Hematopoietic multipotent progenitor cell (in vitro differentiated cells): ENCODE measurements at regions not wholly inside any gene's neighbourhood (a gene's known extent, or its start where the extent isn't known, plus 50 kb on each side); places are given as distances from the start of the nearest gene placed in this dataset.
A peak's percentile ranks its signal among the peaks of the same experiment; 100 is the strongest.
"Not testable (repeated sequence)": the region's sequence is repeated elsewhere in the genome, so short reads cannot be mapped to it uniquely, and the experiment has no call there.

ENCODE experiments used
- DNase-seq, 3 donors: peaks; one replicate each; pipeline ENCODE4 v3.0.0-alpha.2; 2011 to 2015; ENCODE audit warnings: low read depth in 2 of 3, low spot score in 2 of 3

DNA sequence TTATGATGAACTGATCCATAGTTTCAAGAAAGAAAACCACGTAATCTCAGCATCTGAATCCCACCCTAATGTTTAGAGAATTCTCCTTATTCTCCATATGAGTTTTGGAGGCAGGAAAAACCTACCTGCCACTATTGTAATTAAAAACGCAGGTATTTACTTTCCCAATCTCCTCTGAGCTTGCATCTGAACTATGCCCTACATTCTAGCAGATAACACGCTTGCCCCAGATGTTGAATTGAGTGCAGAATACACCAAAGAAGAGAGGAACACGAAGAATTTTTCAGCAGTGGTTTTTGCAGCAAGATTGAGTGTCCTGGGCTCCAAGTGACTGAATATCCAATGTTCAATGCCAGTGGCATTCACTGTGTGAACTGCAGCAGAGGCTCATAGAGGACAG, 182.4 kb downstream of the COX18 start:
- DNase-seq = no peak

GRCh38 chr4:72886602-72887001, 182.9 kb downstream of the COX18 start:
- DNase-seq = peak in 2 of 3 donors; percentile 0 to 4

GRCh38 chr4:72884225-72884624, 185.3 kb downstream of the COX18 start:
- not testable (repeated sequence) for DNase-seq

DNA sequence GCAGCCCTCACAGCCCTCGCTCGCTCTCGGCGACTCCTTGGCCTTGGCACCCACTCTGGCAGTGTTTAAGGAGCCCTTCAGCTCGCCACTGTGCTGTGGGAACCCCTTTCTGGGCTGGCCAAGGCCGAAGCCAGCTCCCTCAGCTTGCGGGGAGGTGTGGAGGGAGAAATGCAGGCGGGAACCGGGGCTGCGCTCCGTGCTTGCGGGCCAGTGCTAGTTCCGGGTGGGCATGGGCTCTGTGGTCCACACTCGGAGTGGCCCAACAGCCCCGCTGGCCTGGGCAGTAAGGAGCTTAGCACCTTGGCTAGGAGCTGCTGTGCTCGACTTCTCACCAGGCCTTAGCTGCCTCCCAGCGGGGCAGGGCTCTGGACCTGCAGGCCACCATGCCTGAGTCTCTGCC, 192.6 kb downstream of the COX18 start:
- no peak for DNase-seq

- DNase-seq = no peak
These were observed 194.0 kb downstream of the COX18 start for GRCh38 chr4:72875545-72875944.

DNA sequence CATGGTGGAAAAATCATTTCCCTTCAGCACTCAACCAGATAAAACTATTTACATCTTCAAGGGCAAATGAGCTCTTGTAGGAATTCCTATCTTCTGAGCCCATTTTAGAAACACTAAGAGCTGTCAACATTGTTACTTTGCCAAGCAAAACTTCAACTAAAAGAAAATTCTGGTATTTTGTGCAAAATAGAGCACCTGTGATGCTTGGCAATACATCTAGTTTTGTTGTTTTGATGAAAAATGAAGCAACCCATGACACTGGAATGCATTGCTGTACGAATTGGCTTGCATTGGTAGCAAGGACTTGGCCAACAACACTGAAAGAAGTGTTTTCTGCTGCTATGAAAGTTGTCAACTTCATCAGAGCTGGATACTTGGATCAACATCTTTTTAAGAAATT, 194.4 kb downstream of the COX18 start:
- DNase-seq = no peak

- DNase-seq = no peak
These were observed 204.6 kb downstream of the COX18 start for GRCh38 chr4:72864898-72865297.

DNA sequence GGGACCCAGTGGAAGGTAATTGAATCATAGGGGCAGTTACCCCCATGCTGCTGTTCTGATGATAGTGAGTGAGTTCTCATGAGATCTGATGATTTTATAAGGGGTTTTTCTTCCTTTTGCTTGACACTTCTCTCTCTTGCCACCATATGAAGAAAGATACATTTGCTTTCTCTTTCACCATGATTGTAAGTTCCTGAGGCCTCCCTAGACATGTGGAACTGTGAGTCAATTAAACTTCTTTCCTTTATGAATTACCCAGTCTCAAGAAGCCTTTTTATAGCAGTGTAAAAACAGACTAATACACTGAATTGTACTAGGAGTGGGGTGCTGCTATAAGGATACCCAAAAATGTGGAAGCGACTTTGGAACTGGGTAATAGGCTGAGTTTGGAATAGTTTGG, 205.2 kb downstream of the COX18 start:
- DNase-seq = not testable (repeated sequence)

DNA sequence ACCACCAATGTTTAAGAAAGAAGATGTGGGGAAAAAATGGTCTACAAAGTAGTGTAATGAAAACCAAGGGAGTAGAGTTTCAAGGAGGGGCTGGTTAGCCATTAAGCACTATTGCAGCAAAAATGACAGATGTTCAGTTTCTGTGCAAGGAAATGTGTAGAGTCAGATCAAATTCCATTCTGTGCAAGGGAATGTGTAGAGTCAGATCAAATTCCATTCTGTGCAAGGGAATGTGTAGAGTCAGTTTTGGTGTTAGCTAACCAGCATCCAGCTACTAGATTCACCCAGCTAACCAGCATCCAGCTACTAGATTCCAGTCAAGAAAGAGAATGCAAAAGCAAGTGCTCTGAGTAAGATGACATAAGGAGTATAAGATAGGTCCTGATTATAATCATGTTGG, 208.8 kb downstream of the COX18 start:
- no peak for DNase-seq

DNA sequence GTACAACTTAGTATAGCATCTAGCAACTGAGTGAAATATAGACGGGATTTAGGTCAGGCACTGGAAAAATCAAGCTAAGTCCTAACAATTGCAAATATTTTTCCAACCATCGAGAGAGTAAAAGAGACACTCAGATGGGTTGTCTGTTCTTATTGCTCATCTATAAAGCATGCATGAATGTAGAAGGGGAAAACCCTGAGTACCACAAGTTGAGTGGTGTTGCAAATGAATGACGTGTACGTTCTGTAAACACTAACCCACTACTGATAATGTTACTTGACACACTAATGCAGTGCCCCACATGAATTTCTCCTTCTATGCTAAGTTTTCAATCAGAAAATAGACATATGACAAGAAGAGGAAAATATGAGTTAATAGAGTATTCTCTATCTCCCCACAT, 211.2 kb downstream of the COX18 start:
- DNase-seq = no peak

- DNase-seq = no peak
These were observed 211.7 kb downstream of the COX18 start for GRCh38 chr4:72857787-72858186.

DNA sequence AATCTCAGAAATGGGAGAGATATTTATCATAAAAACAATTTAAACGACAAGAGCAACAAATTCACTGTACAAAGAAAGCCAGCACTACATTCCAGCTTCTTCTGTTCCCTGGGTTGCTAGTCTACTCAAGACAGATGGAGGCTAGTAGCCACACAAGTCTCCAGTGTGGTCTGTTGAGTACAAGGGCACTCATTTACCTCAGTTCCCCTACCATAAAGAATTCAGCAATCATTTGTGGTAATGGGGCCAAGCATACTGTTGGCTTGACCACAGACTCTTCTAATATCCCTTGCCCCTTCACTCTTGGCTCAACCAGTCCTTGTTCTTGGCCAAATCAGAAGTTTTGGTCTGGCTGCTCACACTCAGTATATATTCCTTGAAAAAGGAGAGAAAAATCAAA, 212.3 kb downstream of the COX18 start:
- DNase-seq = no peak

DNA sequence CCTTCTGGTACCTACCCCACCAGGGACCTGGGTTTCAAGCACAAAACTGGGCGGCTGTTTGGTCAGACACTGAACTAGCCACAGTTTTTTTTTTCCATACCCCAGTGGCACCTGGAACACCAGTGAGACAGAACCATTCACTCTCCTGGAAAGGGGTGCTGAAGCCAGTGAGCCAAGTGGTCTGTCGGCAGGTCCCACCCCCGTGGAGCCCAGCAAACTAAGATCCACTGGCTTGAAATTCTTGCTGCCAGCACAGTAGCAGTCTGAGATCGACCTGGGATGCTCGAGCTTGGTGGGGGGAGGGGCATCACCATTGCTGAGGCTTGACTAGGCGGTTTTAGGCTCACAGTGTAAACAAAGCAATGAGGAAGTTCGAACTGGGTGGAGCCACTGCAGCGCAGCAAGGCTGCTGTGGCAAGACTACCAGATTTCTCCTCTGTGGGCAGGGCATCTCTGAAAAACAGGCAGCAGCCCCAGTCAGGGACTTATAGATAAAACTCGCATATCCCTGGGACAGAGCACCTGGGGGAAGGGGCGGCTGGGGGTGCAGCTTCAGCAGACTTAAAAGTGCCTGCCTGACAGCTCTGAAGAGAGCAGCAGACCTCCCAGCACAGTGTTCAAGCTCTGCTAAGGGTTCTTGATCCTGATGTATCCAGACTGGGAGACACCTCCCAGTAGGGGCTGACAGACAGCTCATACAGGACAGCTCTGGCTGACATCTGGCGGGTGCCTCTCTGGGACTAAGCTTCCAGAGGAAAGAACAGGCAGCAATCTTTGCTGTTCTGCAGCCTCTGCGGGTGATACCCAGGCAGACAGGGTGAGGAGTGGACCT, 223.0 kb downstream of the COX18 start:
- peak in 1 of 3 donors; percentile 0 for DNase-seq

- no peak for DNase-seq
These were observed 226.1 kb downstream of the COX18 start for GRCh38 chr4:72843466-72843865.

DNA sequence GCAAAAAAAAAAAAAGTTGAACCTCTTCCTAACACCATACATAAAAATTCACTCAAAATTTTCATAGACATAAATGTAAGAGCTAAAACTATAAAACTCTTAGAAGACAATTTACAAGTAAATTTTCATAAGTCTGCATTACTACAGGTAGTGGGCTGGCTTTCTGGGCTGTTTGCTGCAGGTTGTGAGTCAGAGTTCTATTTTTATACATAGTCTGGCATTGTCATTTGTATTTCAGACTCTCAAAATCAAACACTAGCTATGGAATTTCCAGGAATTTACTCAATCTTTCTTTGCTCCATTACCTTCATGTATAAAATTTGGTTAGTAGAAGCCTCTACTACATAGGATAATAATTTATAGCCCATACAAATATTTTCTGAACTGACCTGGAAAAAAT, 227.2 kb downstream of the COX18 start:
- DNase-seq = no peak

DNA sequence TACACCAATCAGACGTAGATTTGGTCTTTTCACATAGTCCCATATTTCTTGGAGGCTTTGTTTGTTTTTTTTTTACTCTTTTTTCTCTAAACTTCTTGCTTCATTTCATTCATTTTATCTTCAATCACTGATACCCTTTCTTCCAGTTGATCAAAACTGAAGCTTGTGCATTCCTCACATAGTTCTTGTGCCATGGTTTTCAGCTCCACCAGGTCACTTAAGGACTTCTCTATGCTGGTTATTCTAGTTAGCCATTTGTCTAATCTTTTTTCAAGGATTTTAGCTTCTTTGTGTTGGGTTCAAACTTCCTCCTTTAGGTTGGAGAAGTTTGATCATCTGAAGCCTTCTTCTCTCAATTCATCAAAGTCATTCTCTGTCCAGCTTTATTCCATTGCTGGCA, 229.3 kb downstream of the COX18 start:
- DNase-seq = not testable (repeated sequence)

DNA sequence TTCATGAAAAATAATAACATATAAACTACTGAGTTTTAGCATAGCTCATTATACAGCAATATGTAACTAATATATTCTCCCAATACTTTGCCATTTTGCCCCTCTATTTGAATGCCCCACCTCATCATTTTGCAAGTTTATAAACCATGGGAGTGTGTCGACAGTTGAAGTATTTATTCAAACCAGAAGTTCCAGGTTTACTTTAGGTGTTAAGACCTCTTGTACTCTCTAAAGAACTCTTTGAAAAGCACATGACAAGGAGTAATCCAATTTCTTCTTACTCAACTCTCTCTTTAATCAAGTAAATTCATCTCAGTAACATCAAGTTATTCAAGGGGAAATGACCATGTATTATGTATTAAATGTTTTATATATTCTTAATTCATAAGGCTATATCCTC, 240.7 kb downstream of the COX18 start:
- no peak for DNase-seq

GRCh38 chr4:72827968-72828367, 241.5 kb downstream of the COX18 start:
- DNase-seq = no peak

DNA sequence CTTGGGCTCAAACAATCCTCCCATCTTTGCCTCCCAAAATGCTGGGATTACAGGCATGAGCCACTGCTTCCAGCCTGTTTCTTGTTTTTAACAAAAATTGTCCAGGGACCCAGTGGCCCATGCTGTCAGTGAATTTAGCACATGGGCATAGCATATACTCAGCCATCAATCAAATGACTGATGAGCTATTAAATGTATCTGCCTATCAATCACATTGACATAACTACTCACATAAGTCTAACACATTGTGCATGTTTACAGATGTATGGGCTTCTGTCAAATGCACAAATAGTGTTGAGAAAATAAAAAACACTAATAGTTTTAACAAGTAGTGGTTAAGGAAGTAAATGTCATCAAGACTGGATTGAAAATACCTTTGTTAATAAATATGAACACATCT, 249.4 kb downstream of the COX18 start:
- DNase-seq = no peak

DNA sequence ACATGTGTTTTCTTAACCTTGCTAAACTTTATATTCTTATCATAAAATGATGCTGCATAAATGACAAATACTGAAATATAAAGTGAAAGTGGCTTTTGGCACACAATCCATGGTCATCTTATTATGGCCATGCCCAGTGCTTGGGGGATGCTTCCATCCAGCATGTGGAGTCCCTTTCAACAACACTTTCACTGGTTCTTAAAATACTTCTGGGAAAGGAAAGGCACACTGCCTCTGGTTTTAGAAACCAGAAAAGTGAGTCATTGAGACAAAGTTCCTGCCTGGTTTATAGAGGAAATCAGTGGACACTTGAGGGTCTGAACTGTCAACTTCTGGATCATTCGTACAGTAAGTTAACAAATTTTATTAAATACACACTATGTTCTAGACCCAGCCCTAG, 248.0 kb upstream of the ADAMTS3 start:
- DNase-seq = no peak

GRCh38 chr4:72814241-72814640, 245.2 kb upstream of the ADAMTS3 start:
- no peak for DNase-seq

GRCh38 chr4:72809208-72809607, 240.2 kb upstream of the ADAMTS3 start:
- DNase-seq = no peak

DNA sequence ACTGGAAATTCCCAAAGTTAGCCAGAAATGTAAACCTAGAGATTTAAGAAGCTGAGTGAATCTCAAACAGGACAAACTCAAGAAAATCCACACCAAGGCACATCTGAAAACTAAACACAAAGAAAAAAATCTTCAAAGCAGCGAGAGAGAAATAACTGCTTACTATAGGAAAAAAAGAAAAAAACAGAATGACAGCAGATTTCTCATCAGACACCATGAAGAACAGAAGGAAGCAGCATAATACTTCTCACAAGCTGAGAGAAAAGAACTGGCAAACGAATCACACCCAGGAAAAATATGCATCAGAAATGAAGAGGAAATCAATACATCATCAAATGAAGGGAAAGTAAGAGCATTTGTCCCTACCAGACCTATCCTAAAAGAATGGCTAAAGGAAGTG, 236.3 kb upstream of the ADAMTS3 start:
- no peak for DNase-seq
